Osteoblast (primary cell): ENCODE measurements at regions not wholly inside any gene's neighbourhood (a gene's known extent, or its start where the extent isn't known, plus 50 kb on each side); places are given as distances from the start of the nearest gene placed in this dataset.
A peak's percentile ranks its signal among the peaks of the same experiment; 100 is the strongest.

Experiments
- DNase-seq: peaks from one replicate; pipeline ENCODE4 v3.0.0; 2011; ENCODE audit warnings: low spot score, mixed read lengths; ENCODE audit not compliant: insufficient read length; ENCODE audit errors: missing footprints
- H2AFZ ChIP-seq: 2 replicates; pipeline ENCODE4 v1.6.0; 2011; ENCODE audit warnings: mild to moderate bottlenecking, low read length
- H3K27ac ChIP-seq: 2 replicates; pipeline ENCODE4 v1.5.1; 2011; ENCODE audit warnings: mild to moderate bottlenecking, low read depth, low read length, moderate library complexity
- H3K27me3 ChIP-seq: 2 replicates; pipeline ENCODE4 v1.6.0; 2012; ENCODE audit warnings: mild to moderate bottlenecking, control low read depth, inconsistent platforms, low read length, moderate library complexity; ENCODE audit not compliant: insufficient read depth
- H3K36me3 ChIP-seq: 2 replicates; pipeline ENCODE4 v1.5.1; 2011; ENCODE audit warnings: mild to moderate bottlenecking, low read length, control low read depth, moderate library complexity; ENCODE audit not compliant: insufficient read depth
- H3K4me1 ChIP-seq: 2 replicates; pipeline ENCODE4 v1.5.1; 2011; ENCODE audit warnings: mild to moderate bottlenecking, low read length, control low read depth, moderate library complexity; ENCODE audit not compliant: insufficient read depth
- H3K4me2 ChIP-seq: 2 replicates; pipeline ENCODE4 v1.6.0; 2011; ENCODE audit warnings: mild to moderate bottlenecking, low read length; ENCODE audit not compliant: insufficient read depth
- H3K4me3 ChIP-seq: fragments of 200-600 bp; sonication (generic); 3 replicates; pipeline ENCODE4 v1.5.1; 2012; ENCODE audit warnings: mild to moderate bottlenecking, low read length, inconsistent platforms; ENCODE audit not compliant: insufficient read depth
- H3K79me2 ChIP-seq: 2 replicates; pipeline ENCODE4 v1.6.0; 2012; ENCODE audit warnings: mild to moderate bottlenecking, low read length, control low read depth, inconsistent platforms; ENCODE audit not compliant: insufficient read depth
- H3K9me3 ChIP-seq: 2 replicates; pipeline ENCODE4 v1.5.1; 2011; ENCODE audit warnings: low read depth, low read length, control low read depth
- H4K20me1 ChIP-seq: 2 replicates; pipeline ENCODE4 v1.6.0; 2012; ENCODE audit warnings: mild to moderate bottlenecking, low read length, control low read depth; ENCODE audit not compliant: insufficient read depth
- CTCF ChIP-seq: IDR thresholded peaks from 2 replicates; pipeline ENCODE4 v1.5.1; 2011; ENCODE audit warnings: mild to moderate bottlenecking, low read depth, low read length, moderate library complexity; ENCODE audit errors: extremely low read depth

- DNase-seq, result peak; percentile 66
- Histone ChIP-seq H2AFZ (no peak overlapping the region), H3K9me3 (no peaks in the 10 kb centered on the region)
Observed at GRCh38 chr10:3987143-3987974, 202.3 kb upstream of the KLF6 start.

GRCh38 chr10:3986493-3987142 is 201.6 kb upstream of the KLF6 start:
- no peak overlapping the region for H3K4me3 ChIP-seq
- H3K27me3 ChIP-seq, result no peaks in the 10 kb centered on the region
- no peaks in the 10 kb centered on the region for H3K36me3 ChIP-seq
- H3K79me2 ChIP-seq, result no peaks in the 10 kb centered on the region
- H3K9me3 ChIP-seq, result no peaks in the 10 kb centered on the region
- peaks cover 5% of the 10 kb centered on the region for H3K4me1 ChIP-seq
- no peak overlapping the region for H3K4me2 ChIP-seq
- H4K20me1 ChIP-seq, result no peaks in the 10 kb centered on the region
- no peak for DNase-seq
- no peak for TF ChIP-seq CTCF
- H2AFZ ChIP-seq, result no peak overlapping the region
- no peak overlapping the region for H3K27ac ChIP-seq

More at GRCh38 chr10:3987143-3987974, 202.3 kb upstream of the KLF6 start:
- Histone ChIP-seq H3K27ac (no peak overlapping the region), H3K36me3 (no peaks in the 10 kb centered on the region), H3K4me3 (no peak overlapping the region), H4K20me1 (no peaks in the 10 kb centered on the region), H3K4me2 (no peak overlapping the region), H3K27me3 (no peaks in the 10 kb centered on the region), H3K79me2 (no peaks in the 10 kb centered on the region), H3K4me1 (peaks cover 5% of the 10 kb centered on the region)
- TF ChIP-seq CTCF, result no peak

GRCh38 chr10:3982746-3983442 is 197.9 kb upstream of the KLF6 start:
- Histone ChIP-seq H3K4me1 (peaks cover 9% of the 10 kb centered on the region), H3K27ac (no peak overlapping the region), H3K4me2 (no peak overlapping the region), H3K4me3 (no peak overlapping the region), H3K36me3 (no peaks in the 10 kb centered on the region), H2AFZ (no peak overlapping the region), H4K20me1 (no peaks in the 10 kb centered on the region), H3K27me3 (no peaks in the 10 kb centered on the region), H3K9me3 (no peaks in the 10 kb centered on the region), H3K79me2 (no peaks in the 10 kb centered on the region)
- DNase-seq, result no peak
- TF ChIP-seq CTCF, result no peak

GRCh38 chr10:3981300-3981699 is 196.3 kb upstream of the KLF6 start:
- Histone ChIP-seq H4K20me1 (no peaks in the 10 kb centered on the region), H3K36me3 (no peaks in the 10 kb centered on the region), H3K9me3 (no peaks in the 10 kb centered on the region), H3K27ac (no peak overlapping the region), H3K79me2 (no peaks in the 10 kb centered on the region), H3K4me1 (peaks cover 8% of the 10 kb centered on the region), H3K4me2 (no peak overlapping the region), H3K27me3 (no peaks in the 10 kb centered on the region), H2AFZ (no peak overlapping the region), H3K4me3 (no peak overlapping the region)
- no peak for DNase-seq
- no peak for TF ChIP-seq CTCF
